DOHH2 (cell line): ENCODE measurements at regions not wholly inside any gene's neighbourhood (a gene's known extent, or its start where the extent isn't known, plus 50 kb on each side); places are given as distances from the start of the nearest gene placed in this dataset.

Experiments
- CTCF ChIP-seq: fragments of 200-600 bp; sonication (generic); IDR thresholded peaks from one replicate; pipeline ENCODE4 v1.5.1; 2014; ENCODE audit warnings: antibody characterized with exemption, mild to moderate bottlenecking, low read depth, low read length; ENCODE audit not compliant: poor library complexity, severe bottlenecking
- EZH2phosphoT487 ChIP-seq: fragments of 200-600 bp; sonication (generic); IDR thresholded peaks from 2 replicates; pipeline ENCODE4 v1.6.1; 2017; ENCODE audit warnings: borderline replicate concordance, mild to moderate bottlenecking, antibody characterized with exemption, low read length, moderate library complexity, mixed read lengths

- TF ChIP-seq CTCF: no peak
- no peak for TF ChIP-seq EZH2phosphoT487
Measured at GRCh38 chr11:70577258-70577603, 178.9 kb downstream of the CTTN start.
